Coronary artery (tissue), 2 donors: ENCODE measurements at regions not wholly inside any gene's neighbourhood (a gene's known extent, or its start where the extent isn't known, plus 50 kb on each side); places are given as distances from the start of the nearest gene placed in this dataset.

ENCODE experiments used
- DNase-seq: peaks from one replicate; pipeline ENCODE4 v3.0.0-alpha.2; 2017; ENCODE audit warnings: low spot score
- H3K27ac ChIP-seq, 2 donors: fragments of 200-600 bp; sonication (generic); one replicate each; pipeline ENCODE4 v1.5.1; 2016 to 2019
- H3K4me3 ChIP-seq: fragments of 200-600 bp; sonication (generic); 2 replicates; pipeline ENCODE4 v1.5.1; 2016; ENCODE audit warnings: mild to moderate bottlenecking, moderate library complexity
- TF ChIP-seq, protein P1 (sequence below): fragments of 200-600 bp; sonication (generic); IDR thresholded peaks from one replicate; pipeline ENCODE4 v1.5.1; 2019; ENCODE audit warnings: antibody characterized with exemption

DNA sequence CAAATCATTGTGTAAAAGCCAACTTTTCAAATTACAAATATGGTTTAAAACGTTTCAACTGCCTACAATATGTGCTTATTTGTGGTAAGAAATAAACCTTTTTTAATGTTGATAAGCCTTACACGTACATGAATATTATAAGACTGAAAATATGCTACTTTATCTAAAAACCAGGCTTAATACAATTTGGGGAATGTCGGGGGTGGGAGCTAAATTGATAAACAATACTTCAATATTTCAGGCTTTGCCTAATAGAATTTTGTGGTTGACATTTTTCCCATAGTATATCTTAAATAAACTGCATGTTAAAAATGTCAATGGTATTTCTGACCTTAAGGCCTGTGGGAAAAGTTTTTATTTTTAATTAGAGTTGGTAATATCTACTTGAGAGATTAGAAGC is 69.8 kb upstream of the SLIT2 start:
- TF ChIP-seq, protein P1, sequence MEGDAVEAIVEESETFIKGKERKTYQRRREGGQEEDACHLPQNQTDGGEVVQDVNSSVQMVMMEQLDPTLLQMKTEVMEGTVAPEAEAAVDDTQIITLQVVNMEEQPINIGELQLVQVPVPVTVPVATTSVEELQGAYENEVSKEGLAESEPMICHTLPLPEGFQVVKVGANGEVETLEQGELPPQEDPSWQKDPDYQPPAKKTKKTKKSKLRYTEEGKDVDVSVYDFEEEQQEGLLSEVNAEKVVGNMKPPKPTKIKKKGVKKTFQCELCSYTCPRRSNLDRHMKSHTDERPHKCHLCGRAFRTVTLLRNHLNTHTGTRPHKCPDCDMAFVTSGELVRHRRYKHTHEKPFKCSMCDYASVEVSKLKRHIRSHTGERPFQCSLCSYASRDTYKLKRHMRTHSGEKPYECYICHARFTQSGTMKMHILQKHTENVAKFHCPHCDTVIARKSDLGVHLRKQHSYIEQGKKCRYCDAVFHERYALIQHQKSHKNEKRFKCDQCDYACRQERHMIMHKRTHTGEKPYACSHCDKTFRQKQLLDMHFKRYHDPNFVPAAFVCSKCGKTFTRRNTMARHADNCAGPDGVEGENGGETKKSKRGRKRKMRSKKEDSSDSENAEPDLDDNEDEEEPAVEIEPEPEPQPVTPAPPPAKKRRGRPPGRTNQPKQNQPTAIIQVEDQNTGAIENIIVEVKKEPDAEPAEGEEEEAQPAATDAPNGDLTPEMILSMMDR = no peak
- DNase-seq = no peak
- Histone ChIP-seq H3K4me3 (no peak overlapping the region), H3K27ac (no peak overlapping the region)

DNA sequence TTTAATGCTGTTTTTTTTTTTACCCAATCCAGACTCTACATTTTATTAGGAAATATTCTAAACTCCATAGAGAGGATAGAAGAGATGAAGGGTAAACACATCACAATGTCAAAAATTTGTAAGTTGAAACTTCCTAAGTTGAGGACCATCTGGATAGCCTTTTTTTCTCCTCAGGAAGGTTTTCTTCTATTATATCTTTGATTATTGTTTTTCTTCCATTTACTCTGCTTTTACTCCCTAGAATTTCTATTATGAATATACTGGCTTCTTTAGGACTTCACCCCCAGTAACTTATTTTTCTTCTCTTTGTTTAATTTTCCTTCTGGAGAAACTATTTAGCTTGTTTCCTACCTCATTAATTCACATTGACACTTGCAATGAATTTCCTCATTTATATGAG is 71.2 kb upstream of the SLIT2 start:
- DNase-seq = no peak
- Histone ChIP-seq H3K27ac (no peak overlapping the region), H3K4me3 (no peak overlapping the region)
- TF ChIP-seq, protein P1 = no peak

DNA sequence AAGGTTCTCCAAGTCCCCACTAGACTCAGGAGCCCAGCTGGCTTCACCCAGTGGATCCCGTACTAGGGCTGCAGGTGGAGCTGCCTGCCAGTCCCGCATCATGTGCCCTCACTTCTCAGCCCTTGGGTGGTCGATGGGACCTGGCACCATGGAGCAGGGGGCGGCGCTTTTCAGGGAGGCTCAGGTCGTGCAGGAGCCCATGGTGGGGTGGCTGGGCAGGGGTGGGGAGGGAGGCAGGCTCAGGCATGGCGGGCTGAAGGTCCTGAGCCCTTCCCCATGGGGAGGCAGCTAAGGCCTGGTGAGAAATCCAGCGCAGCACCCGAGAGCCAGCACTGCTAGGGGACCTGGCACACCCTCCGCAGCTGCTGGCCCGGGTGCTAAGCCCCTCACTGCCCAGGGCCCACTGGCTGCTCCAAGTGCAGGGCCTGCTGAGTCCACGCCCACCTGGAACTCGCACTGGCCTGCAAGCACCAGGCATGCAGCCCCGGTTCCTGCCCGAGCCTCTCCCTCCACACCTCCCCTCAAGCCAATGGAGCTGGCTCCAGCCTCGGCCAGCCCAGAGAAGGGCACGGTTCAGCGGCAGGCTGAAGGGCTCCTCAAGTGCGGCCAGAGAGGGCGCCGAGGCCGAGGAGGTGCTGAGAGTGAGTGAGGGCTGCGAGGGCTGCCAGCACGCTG is 72.7 kb upstream of the SLIT2 start:
- TF ChIP-seq, protein P1 = no peak

DNA sequence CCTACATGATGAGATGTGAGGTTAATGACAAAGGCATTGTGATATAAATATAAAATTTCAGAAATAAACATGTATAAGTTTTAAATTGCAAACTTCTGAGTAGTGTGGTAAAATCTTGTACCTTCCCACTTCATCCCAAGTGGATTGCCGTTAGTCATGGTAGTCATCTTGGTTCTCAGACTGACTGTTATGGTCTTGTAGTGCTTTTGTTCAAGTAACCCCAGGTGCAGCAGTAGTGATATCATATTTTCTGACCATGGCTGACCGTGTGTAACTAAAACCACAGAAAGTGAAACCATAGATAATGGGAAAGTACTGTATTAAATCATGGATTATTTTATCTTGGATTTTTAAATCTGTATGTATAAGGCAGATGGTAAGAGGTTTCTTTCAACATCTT is 74.8 kb upstream of the SLIT2 start:
- no peak overlapping the region for H3K27ac ChIP-seq
- no peak overlapping the region for H3K4me3 ChIP-seq
- DNase-seq = no peak
- TF ChIP-seq, protein P1 = no peak

More for the DNA sequence above, 72.7 kb upstream of the SLIT2 start:
- DNase-seq = no peak
- H3K4me3 ChIP-seq = no peak overlapping the region
- no peak overlapping the region for H3K27ac ChIP-seq

DNA sequence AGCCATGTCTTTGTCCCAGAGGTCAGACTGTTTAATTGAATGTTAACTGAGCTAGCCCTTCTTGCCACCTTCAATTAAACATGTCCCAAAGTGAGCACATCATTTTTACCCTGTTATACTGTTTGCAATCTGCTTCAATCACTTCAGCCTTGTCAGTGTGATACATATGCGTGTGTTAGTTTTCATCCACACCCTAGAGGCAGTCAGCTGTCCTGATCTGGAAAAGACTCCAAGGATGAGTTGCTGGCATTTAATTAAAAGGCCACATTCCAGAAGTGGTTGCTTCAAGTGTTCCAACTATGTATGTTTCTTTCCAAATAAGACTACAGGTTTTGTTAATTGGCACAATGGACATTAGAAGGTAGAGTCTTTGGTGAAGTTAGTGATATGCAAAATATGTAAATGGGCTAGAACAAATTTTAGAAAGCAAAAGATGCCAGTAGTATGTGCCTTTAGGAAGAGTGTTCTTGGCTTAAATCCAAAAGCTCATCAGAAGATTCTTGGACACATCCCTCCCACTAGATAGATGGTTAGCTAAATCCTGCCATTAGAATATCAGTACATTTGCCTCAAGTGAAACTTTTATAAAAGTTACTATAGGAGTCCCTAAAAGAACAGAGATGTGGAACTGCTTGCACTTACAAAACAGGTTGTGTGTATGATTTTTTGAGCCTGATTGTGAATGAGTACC is 79.5 kb upstream of the SLIT2 start:
- DNase-seq = no peak
- no peak overlapping the region for H3K27ac ChIP-seq
- TF ChIP-seq, protein P1 = no peak
- H3K4me3 ChIP-seq = no peak overlapping the region

DNA sequence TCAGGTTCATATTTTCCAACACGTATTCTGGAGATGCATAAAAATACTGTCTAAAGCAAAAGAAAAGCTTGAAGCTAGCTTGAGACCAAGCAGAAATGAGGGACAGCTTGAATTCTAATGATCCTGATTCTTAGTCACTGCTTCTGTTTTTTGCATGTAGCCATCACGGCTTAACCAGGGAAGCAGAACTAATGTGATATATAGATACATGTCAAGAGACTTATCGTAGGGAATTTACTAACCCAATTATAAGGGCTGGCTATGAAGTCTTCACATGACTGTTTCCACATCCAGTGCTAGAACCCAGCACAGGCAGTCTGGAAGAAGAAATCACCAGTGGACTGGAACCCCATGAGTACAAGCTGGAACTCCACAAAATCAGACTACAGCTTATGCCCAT is 85.2 kb upstream of the SLIT2 start:
- no peak overlapping the region for H3K4me3 ChIP-seq
- DNase-seq = no peak
- no peak overlapping the region for H3K27ac ChIP-seq
- TF ChIP-seq, protein P1 = no peak

DNA sequence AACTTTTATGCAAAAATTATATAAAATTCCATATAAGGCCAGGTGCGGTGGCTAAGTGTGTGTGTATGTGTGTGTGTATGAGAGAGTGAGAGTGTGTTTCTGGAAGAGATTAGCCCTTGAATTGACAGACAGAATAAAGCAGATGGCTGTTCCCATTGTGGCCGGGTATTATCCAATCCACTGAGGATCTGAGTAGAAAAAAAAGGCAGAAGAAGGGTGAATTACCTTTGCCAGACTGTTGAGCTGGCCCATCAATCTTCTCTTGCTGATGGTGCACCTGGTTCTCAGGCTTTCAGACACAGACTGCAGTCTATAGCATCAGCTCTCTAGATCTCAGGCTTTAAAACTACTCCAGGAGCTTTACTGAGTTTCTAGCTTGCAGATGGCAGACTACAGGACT is 92.2 kb upstream of the SLIT2 start:
- H3K4me3 ChIP-seq = no peak overlapping the region
- DNase-seq = no peak
- TF ChIP-seq, protein P1 = no peak
- no peak overlapping the region for H3K27ac ChIP-seq
